Adrenal gland (tissue), 5 donors: ENCODE measurements at regions not wholly inside any gene's neighbourhood (a gene's known extent, or its start where the extent isn't known, plus 50 kb on each side); places are given as distances from the start of the nearest gene placed in this dataset.

Experiments
- POLR2A ChIP-seq, 2 donors: fragments of 450-650 bp; IDR thresholded peaks; one replicate each; pipeline ENCODE4 v1.6.1; 2017; ENCODE audit warnings: antibody characterized with exemption in 2 of 2, mild to moderate bottlenecking in 2 of 2, moderate library complexity in 1 of 2
- TF ChIP-seq, protein P1 (sequence below), 6 experiments: fragments of 450-650 bp in 4 of 6; fragments of 200-600 bp in 2 of 6; sonication (generic) in 1 of 6; IDR thresholded peaks; 1 replicate in 5 of 6; 2 replicates in 1 of 6; pipeline versions ENCODE4 v1.5.1 to v1.8.0; 2016 to 2021; ENCODE audit warnings: antibody characterized with exemption in 6 of 6, mild to moderate bottlenecking in 2 of 6, moderate library complexity in 1 of 6
- donor health status: DM: no; HTN: no; CAD: no.

DNA sequence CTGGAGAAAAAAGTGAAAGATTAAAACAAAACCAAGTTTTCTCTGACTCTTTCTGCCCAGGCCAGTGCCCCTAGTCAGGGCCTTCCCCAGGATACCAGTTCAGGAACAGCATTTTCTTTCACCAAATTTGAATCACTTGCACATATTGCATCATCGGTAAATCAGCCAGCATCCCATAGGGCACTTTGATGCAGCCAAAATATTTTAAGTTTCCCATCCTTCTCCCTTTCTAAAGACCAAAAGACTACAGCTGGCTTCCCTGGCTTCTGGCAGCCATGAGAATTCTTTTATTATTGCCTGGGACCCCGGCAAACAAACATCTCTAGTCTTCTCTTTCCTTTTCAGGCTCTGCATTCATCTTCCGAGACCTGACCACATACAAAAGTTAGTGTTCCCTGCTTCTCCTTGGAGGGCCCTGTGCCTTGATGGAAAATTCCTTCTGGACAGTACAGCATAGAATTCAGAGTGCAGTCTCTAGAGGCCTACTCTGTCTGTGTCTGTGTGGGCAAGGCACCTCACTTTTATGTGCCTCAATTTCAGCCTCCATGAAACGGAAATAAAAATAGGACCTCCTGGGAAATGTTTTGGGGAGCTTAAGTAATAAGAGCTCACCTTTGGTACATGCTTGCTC is 348.0 kb downstream of the VPS13C start:
- TF ChIP-seq, protein P1, sequence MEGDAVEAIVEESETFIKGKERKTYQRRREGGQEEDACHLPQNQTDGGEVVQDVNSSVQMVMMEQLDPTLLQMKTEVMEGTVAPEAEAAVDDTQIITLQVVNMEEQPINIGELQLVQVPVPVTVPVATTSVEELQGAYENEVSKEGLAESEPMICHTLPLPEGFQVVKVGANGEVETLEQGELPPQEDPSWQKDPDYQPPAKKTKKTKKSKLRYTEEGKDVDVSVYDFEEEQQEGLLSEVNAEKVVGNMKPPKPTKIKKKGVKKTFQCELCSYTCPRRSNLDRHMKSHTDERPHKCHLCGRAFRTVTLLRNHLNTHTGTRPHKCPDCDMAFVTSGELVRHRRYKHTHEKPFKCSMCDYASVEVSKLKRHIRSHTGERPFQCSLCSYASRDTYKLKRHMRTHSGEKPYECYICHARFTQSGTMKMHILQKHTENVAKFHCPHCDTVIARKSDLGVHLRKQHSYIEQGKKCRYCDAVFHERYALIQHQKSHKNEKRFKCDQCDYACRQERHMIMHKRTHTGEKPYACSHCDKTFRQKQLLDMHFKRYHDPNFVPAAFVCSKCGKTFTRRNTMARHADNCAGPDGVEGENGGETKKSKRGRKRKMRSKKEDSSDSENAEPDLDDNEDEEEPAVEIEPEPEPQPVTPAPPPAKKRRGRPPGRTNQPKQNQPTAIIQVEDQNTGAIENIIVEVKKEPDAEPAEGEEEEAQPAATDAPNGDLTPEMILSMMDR (IDR thresholded peaks at IDR 0.05), result no peak
- no peak for TF ChIP-seq POLR2A (IDR thresholded peaks at IDR 0.05)
